ENCODE measurements at regions not wholly inside any gene's neighbourhood (a gene's known extent, or its start where the extent isn't known, plus 50 kb on each side); places are given as distances from the start of the nearest gene placed in this dataset.
"Not testable (repeated sequence)": the region's sequence is repeated elsewhere in the genome, so short reads cannot be mapped to it uniquely, and the experiment has no call there.

- not testable (repeated sequence) for DNase-seq
Observed at GRCh38 chr7:97928844-97929243, 56.6 kb upstream of the ASNS start.

- peak; percentile 30 for DNase-seq
Observed at GRCh38 chr7:97927790-97928748, 55.9 kb upstream of the ASNS start.

Data from midbrain (tissue), 1 donor.